GM18498 (cell line): ENCODE measurements at regions not wholly inside any gene's neighbourhood (a gene's known extent, or its start where the extent isn't known, plus 50 kb on each side); places are given as distances from the start of the nearest gene placed in this dataset.
"Not testable (repeated sequence)": the region's sequence is repeated elsewhere in the genome, so short reads cannot be mapped to it uniquely, and the experiment has no call there.

Experiments
- ATAC-seq: cut with Tn5 transposase; IDR thresholded peaks from one replicate; pipeline ENCODE4 v1.9.1; 2021; ENCODE audit warnings: mild to moderate bottlenecking, moderate library complexity; ENCODE audit not compliant: unreplicated experiment

GRCh38 chr5:96112123-96112670, 150.5 kb upstream of the ELL2 start:
- no peak for ATAC-seq

GRCh38 chr5:96111080-96111756, 149.6 kb upstream of the ELL2 start:
- no peak for ATAC-seq

- ATAC-seq = no peak
Measured at GRCh38 chr5:96110300-96110699, 148.6 kb upstream of the ELL2 start.

DNA sequence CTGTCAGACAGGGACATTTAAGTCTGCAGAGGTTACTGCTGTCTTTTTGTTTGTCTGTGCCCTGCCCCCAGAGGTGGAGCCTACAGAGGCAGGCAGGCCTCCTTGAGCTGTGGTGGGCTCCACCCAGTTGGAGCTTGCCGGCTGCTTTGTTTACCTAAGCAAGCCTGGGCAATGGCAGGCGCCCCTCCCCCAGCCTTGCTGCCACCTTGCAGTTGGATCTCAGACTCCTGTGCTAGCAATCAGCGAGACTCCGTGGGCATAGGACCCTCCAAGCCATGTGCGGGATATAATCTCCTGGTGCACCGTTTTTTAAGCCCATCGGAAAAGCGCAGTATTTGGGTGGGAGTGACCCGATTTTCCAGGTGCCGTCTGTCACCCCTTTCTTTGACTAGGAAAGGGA, 147.0 kb upstream of the ELL2 start:
- ATAC-seq = not testable (repeated sequence)

- ATAC-seq = not testable (repeated sequence)
Measured at GRCh38 chr5:96103829-96104228, 142.2 kb upstream of the ELL2 start.

DNA sequence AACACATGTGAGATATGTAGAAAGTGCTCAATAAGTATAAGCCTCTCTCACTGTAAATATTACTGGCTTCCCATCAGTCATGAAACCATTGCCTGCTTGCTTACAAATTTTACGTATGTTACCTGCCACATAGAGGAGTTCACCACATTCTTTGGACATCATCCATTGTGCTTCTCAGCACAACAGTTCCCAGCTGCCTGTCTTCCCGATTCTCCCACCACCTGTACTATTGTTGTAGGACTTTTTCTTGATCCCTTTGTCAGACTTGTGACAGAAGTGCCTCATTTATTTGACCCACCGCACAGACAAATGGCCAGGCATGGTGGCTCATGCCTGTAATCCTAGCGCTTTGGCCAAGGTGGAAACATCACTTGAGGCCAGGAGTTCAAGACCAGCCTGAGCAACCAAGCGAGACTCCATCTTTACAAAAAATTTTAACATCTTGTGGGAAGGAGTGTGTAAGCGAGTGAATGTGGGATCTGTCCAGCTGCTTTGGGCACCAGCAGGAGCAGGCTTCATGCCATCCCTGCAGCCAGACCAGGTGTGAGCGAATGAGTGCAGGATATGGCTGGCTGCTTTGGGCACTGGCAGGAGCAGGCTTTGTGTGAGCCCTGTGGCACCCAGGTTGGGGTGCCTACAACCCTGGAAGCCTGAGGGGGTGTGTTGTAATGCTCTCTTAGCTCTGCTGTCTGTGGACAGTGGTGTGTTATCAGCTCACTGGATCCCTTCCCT, 139.9 kb upstream of the ELL2 start:
- no peak for ATAC-seq

GRCh38 chr5:96097488-96097887, 135.8 kb upstream of the ELL2 start:
- not testable (repeated sequence) for ATAC-seq

GRCh38 chr5:96096724-96097123, 135.1 kb upstream of the ELL2 start:
- ATAC-seq = no peak

DNA sequence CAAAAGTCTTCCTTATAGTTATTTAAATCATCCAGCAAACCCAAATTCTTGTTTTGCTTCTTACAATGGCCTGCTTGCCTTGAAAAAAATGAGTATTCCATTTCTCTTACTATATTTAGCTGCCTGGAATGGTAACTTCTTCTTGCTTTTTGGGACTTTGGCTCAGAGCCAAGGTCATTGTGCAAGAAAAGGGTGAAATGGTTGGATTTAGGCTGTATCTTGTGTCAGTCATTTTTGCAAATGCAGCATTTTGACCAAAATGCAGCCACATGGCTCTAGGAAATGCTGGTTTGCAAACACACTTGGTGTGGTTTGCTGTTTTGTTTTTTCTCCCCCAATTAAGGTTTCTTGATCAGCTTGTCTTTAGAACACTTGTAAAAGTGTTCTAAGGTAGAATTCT, 133.3 kb upstream of the ELL2 start:
- ATAC-seq = no peak

DNA sequence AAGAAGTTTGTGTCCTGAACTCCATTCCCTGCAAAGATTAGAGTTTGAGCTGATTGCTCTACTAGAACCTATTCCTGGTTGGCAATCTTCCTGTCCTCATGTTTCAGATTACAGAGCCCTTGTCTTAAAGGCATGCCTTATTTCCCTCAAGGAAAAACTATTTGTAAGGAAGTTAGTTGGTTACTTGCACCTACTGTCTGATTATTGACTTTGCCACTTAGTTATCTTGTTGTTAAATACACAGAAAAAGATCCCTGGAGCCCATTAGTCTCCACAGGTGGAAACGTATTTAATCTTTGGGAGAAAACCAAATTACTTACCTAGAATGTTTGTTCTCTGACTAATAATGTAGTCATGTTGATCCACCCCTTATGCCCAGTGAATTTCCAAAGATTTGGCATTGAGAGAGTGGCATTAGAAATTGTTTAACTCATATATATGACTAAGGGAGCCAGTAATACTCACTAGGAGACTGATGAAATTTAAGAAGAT, 132.3 kb upstream of the ELL2 start:
- no peak for ATAC-seq

DNA sequence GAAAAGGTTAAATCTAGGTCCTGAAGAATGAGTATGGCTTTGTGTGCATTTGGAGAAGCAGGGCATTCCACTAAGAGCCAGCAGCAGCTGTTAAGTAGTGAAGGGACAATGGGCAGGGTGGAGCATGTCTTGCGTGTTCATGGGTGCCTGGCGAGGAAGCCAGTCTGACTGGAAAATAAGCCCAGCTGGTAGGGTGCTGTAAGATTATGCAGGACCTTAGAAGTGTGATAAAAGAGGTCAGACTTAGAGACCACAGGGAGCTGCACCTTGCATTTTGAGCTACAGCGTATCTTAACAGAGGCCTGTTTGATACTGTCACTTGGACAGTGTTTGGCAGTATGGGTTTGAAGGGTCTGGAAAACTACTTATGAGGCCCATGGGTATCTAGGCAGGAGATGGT, 131.7 kb upstream of the ELL2 start:
- ATAC-seq = no peak

DNA sequence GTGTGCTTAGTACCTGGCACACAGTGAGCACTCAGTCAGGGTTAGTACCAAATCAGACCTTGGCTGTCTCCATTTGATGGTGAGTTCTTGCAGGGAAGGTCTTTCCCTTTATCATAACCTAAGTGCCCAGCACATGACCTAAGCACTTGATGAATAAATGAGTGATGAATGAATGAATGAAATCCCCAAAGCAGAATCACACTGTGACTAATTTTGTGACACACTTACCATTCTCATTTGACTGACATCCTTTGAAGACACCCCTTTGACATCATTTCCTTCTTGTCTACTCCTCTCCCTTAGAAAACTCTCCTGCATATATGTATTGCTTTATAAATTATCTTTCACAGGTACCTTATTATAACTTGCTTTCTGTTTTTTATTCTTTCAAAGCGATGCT, 130.2 kb upstream of the ELL2 start:
- no peak for ATAC-seq

GRCh38 chr5:96090215-96090614, 128.6 kb upstream of the ELL2 start:
- no peak for ATAC-seq

GRCh38 chr5:96088706-96089498, 127.3 kb upstream of the ELL2 start:
- ATAC-seq = no peak

DNA sequence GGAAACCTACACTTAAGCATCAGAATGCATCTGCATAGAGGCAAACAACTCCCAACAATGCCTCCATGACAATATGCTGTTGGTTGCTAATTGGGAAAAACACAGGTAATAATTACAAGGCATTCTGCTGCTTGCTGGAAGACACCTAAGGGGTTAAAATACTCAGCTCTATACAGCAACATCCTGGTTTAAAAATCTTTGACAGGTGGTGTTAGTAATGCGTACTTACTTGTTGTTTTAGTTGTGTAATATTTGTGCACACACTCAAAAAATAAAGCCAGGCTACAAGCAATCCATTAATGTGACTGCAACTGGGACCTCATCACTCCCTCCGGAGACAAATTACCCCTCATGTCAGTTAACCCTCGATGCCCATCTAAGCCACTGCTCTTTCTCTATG, 126.3 kb upstream of the ELL2 start:
- ATAC-seq = no peak

GRCh38 chr5:96084874-96085506, 123.3 kb upstream of the ELL2 start:
- ATAC-seq = no peak

- no peak for ATAC-seq
Measured at GRCh38 chr5:96083361-96083881, 121.8 kb upstream of the ELL2 start.

DNA sequence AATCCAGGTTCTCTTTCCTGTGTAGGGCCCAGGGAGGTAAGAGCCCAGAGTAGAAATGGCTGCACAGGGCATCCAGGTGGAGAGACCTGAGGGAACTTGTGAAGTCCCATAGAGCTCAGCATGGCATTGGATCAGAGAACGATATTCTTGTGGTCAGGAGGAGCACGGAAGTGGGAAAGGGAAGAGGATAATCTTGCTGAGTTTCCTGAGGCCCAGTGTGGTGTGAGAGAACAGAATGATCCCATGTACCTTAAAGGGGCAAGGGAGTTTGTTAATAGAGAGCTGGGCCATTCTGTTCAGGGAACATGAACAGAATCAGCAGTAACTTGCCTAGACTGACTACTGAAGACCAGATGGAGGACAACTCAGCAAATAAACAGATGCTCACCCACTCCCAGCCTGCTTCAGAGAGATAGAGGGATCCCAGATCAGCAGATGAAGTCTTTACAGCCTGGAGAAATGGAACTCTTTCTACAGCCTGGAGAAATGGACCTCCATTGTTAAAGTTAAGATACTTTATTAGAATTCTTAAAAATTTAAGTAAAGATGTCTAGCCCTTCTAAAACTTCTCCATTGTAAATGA, 119.7 kb upstream of the ELL2 start:
- no peak for ATAC-seq

- no peak for ATAC-seq
Measured at GRCh38 chr5:96080557-96080956, 118.9 kb upstream of the ELL2 start.

DNA sequence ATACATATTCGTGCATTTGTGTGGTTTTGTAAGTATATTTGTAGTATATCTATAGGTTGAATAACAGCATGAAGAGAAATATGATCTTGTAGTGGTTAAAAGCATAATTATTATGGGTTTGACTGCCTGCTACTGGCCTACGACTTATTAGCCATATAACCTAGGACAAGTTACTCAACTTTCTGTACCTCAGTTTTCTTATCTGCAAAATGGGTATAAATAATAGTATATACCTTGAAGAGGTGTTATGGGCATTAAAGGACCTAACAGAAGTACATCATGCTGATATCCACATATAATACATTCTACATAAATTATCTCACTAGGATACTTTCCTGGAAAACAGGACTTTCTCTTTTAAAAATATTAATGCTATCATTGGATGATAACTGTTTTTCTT, 118.3 kb upstream of the ELL2 start:
- ATAC-seq = no peak
